ENCODE measurements at regions not wholly inside any gene's neighbourhood (a gene's known extent, or its start where the extent isn't known, plus 50 kb on each side); places are given as distances from the start of the nearest gene placed in this dataset.

DNA sequence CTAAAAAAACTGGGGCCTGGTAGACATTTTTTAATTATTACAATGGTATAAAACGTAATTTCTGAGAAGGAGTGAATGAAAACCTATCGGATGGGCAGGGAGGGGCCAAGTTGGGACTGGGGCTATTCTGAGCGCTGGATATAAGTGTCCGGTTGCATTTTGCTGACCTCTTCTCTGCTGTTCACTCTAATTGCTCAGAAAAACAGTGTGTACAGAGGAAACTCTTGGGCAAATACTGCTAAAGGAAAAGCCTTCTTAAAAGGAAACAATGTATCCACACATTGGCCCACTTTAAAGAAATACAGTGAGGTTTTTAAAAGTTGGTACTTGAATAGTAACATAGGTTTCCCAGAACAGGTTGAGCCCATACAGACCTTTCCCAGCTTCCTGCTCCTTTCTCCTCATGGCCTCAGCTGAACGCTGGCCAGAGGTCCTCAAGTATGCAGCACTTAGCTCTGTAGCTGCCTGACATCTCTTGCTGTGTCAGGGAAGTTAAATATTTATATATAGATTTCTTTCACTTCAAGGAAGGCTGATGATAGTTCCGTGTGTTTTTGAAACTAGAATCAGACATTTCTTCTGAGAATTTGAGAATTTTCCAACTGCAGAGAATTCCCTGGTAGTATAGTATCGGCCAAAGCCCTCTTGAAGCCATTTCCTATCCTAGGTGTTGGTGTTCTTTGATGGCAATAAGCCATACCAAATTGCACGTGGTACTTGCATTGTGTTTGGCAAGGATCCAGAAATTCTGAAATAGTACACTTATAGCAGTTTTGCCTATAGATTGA is 97.1 kb upstream of the SLC4A4 start:
- no peak for DNase-seq (ENCODE audit: low read depth)
- no peak overlapping the region for H3K4me3 ChIP-seq (ENCODE audit: low read depth, low read length)
- TF ChIP-seq, protein P1, sequence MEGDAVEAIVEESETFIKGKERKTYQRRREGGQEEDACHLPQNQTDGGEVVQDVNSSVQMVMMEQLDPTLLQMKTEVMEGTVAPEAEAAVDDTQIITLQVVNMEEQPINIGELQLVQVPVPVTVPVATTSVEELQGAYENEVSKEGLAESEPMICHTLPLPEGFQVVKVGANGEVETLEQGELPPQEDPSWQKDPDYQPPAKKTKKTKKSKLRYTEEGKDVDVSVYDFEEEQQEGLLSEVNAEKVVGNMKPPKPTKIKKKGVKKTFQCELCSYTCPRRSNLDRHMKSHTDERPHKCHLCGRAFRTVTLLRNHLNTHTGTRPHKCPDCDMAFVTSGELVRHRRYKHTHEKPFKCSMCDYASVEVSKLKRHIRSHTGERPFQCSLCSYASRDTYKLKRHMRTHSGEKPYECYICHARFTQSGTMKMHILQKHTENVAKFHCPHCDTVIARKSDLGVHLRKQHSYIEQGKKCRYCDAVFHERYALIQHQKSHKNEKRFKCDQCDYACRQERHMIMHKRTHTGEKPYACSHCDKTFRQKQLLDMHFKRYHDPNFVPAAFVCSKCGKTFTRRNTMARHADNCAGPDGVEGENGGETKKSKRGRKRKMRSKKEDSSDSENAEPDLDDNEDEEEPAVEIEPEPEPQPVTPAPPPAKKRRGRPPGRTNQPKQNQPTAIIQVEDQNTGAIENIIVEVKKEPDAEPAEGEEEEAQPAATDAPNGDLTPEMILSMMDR (IDR thresholded peaks at IDR 0.05; ENCODE audit: low read depth, low read length, missing control alignments): no peak
- in situ Hi-C loops (cut with HindIII; ENCODE audit: low sequenced_read_pairs): loop anchor here (25.0 kb wide), 1 partner anchor 471 kb away; no protein-coding TSS in a partner anchor

DNA sequence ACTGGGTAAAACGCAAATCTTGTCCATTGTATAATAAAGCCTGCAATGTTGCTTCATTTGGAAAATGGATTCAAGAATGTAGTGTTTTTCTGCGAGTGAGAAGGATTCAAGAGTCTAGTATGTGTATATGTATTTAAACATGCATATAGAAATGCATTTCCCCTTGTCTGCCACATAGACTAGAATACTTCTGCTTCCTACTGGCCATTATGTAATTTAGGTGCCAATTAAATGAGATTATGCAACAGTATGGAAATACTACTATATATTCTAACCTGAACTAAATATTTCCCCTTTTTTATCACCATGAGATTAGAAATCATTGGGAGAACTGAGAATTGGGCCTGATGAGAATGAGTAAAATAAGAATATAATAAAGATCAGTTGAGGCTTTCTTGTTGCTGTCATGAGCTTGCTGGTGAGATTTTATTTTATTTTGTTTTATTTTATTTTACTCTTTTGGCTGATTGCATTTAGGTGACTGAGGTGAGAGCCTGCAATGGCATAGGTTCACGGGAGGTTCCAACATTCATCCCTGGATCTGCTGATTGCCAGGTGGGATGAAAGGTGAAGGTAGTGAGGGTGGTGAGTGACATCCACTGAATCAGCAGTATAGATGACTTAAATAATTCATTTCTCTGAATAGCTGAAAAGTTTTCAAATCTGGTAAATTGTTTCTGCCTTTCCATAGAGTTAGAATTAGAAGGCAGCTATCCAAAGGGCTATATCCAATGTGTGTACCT is 95.6 kb upstream of the SLC4A4 start:
- DNase-seq (ENCODE audit: low read depth): no peak
- TF ChIP-seq, protein P1 (IDR thresholded peaks at IDR 0.05; ENCODE audit: low read depth, low read length, missing control alignments): no peak
- no peak overlapping the region for H3K4me3 ChIP-seq (ENCODE audit: low read depth, low read length)
- in situ Hi-C loops (cut with HindIII; ENCODE audit: low sequenced_read_pairs): loop anchor here (25.0 kb wide), 1 partner anchor 469 kb away; no protein-coding TSS in a partner anchor

DNA sequence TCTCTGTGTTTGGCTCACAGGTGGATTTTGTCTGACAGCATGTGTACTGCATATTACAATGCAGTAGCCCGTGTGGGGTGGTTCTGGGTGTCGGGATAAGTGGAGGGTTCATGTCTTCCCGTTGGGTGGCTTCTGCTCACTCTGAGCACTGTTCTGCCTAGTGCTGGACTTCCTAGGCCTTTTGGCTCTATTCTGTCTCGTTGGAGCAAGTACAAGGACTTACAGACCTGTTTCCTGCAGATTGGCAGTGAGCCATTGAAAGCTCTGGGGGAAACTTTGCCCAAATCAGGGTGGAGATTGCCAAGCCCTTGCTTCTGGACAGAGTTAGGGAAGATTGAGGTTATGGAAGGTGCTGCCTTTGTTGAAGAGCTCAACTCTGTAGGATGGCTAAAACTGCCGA is 91.1 kb upstream of the SLC4A4 start:
- TF ChIP-seq, protein P1 (IDR thresholded peaks at IDR 0.05; ENCODE audit: low read depth, low read length, missing control alignments): no peak
- in situ Hi-C loops (cut with HindIII; ENCODE audit: low sequenced_read_pairs): loop anchor here (25.0 kb wide), 1 partner anchor 465 kb away; no protein-coding TSS in a partner anchor

DNA sequence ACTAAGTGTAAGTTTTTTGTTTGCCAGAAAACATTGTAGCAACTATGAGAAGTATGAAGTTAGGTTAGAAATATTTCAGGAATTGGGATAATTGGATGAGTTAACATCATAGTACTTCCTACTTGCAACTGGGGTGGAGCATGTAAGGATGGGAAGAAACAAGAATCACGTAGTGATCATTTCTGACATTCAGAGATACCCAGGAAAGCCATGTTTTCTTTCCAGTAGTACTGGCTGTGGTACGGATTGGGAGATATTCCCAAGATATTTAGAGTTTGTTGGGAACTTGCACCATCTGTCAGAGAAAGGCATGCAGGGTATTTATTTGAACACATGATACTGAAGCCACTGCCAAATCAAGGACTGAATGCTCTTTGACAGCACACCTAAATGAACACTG is 87.6 kb upstream of the SLC4A4 start:
- in situ Hi-C loops (cut with HindIII; ENCODE audit: low sequenced_read_pairs): no loop called here
- DNase-seq (ENCODE audit: low read depth): no peak
- TF ChIP-seq, protein P1 (IDR thresholded peaks at IDR 0.05; ENCODE audit: low read depth, low read length, missing control alignments): no peak
- H3K4me3 ChIP-seq (ENCODE audit: low read depth, low read length): no peak overlapping the region

More for the DNA sequence above, 91.1 kb upstream of the SLC4A4 start:
- no peak for DNase-seq (ENCODE audit: low read depth)
- H3K4me3 ChIP-seq (ENCODE audit: low read depth, low read length): no peak overlapping the region

DNA sequence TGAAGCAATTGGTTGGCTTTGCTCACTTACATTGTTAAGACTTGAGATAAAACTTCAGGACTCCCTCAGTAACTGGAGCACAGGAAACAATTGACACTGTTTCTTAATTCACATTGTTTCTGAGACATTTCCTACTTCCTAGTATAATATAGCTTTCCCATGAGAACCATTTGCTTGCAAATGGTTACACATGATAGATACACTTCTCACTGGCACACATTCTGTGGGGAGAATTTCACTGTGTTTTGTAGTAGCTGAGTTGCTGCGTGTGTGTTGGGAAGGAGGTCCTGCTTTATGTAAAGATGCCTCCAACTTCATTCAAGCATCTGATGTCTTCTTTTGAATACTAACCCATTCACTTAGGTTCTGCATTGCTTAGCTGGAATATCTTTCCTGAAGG is 85.3 kb upstream of the SLC4A4 start:
- TF ChIP-seq, protein P1 (IDR thresholded peaks at IDR 0.05; ENCODE audit: low read depth, low read length, missing control alignments): no peak
- no peak for DNase-seq (ENCODE audit: low read depth)
- H3K4me3 ChIP-seq (ENCODE audit: low read depth, low read length): no peak overlapping the region
- in situ Hi-C loops (cut with HindIII; ENCODE audit: low sequenced_read_pairs): no loop called here

DNA sequence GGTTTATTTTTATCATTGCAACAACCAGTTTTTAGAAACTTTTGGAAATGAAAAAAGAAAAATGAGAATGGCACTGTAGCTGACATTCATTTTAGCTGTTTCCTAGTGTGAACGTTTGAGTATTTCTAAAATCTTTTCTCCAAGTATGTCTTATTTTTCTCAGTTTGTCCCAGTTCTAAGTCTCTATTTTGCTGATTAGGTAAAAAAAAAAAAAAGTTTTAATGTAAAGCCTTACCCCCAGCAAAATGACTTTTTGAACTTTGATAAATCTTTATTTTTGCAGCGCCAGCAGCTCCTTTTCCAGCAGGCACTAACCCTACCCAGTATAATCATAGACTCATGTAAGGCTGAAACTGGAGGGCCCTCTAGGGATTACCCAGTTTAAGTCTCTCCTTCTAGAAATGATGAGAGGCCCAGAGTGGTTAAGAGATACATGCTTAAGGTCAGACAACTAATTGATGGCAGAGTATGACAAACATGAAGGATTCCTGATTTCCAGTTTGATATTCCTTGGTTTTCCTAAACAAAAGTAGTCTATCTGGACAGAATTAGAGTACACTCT is 84.3 kb upstream of the SLC4A4 start:
- DNase-seq (ENCODE audit: low read depth): no peak
- no peak overlapping the region for H3K4me3 ChIP-seq (ENCODE audit: low read depth, low read length)
- TF ChIP-seq, protein P1 (IDR thresholded peaks at IDR 0.05; ENCODE audit: low read depth, low read length, missing control alignments): no peak
- in situ Hi-C loops (cut with HindIII; ENCODE audit: low sequenced_read_pairs): no loop called here

Data from astrocyte of the cerebellum (primary cell).